ENCODE measurements at regions not wholly inside any gene's neighbourhood (a gene's known extent, or its start where the extent isn't known, plus 50 kb on each side); places are given as distances from the start of the nearest gene placed in this dataset.

DNA sequence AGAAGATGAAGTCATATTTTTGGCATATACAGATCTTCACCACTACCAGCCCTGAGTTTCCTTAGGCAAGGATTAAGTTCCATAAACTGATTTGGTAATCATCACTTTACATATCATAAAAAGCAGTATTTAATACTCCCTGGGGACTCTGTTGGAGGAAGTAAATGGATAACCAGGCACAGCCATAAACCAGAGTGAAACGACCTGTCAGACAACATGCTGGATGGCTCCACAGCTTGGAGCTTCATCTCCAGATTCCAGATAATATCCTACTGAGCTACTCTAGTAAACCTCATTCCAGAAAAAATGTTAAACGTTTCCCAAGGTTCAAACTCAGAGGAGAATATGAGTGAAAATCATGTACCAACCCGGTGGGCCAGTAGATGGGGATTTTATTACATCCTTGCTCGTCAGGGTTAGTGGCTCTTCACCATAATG is 109.2 kb downstream of the BASP1 start:
- TF ChIP-seq, protein P1, sequence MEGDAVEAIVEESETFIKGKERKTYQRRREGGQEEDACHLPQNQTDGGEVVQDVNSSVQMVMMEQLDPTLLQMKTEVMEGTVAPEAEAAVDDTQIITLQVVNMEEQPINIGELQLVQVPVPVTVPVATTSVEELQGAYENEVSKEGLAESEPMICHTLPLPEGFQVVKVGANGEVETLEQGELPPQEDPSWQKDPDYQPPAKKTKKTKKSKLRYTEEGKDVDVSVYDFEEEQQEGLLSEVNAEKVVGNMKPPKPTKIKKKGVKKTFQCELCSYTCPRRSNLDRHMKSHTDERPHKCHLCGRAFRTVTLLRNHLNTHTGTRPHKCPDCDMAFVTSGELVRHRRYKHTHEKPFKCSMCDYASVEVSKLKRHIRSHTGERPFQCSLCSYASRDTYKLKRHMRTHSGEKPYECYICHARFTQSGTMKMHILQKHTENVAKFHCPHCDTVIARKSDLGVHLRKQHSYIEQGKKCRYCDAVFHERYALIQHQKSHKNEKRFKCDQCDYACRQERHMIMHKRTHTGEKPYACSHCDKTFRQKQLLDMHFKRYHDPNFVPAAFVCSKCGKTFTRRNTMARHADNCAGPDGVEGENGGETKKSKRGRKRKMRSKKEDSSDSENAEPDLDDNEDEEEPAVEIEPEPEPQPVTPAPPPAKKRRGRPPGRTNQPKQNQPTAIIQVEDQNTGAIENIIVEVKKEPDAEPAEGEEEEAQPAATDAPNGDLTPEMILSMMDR (IDR thresholded peaks at IDR 0.05; ENCODE audit: low read length) = no peak
- TF ChIP-seq EZH2 (IDR thresholded peaks at IDR 0.05; ENCODE audit: borderline replicate concordance, low read length) = no peak
